WERI-Rb-1 (cell line): ENCODE measurements at regions not wholly inside any gene's neighbourhood (a gene's known extent, or its start where the extent isn't known, plus 50 kb on each side); places are given as distances from the start of the nearest gene placed in this dataset.

Experiments used
- DNase-seq: peaks from one replicate; pipeline ENCODE4 v3.0.0-alpha.2; 2020
- H3K27ac ChIP-seq: fragments of 250-450 bp; sonication (Bioruptor Pico); 2 replicates; pipeline ENCODE4 v1.5.1; 2020; ENCODE audit warnings: mild to moderate bottlenecking, moderate library complexity
- H3K27me3 ChIP-seq: fragments of 250-450 bp; sonication (Bioruptor Pico); 2 replicates; pipeline ENCODE4 v1.5.1; 2021; ENCODE audit warnings: mild to moderate bottlenecking, low read depth, moderate library complexity; ENCODE audit not compliant: insufficient read depth, severe bottlenecking
- H3K36me3 ChIP-seq: fragments of 250-450 bp; sonication (Bioruptor Pico); 2 replicates; pipeline ENCODE4 v1.5.1; 2020; ENCODE audit warnings: mild to moderate bottlenecking, moderate library complexity
- H3K4me3 ChIP-seq: 2 replicates; pipeline ENCODE4 v1.5.1; 2011; ENCODE audit warnings: low read depth, mild to moderate bottlenecking, control low read depth, low read length
- H3K9me3 ChIP-seq: fragments of 250-450 bp; sonication (Bioruptor Pico); 2 replicates; pipeline ENCODE4 v1.5.1; 2021; ENCODE audit warnings: mild to moderate bottlenecking, moderate library complexity; ENCODE audit not compliant: severe bottlenecking
- TF ChIP-seq, protein P1 (sequence below): IDR thresholded peaks from 2 replicates; pipeline ENCODE4 v1.5.1; 2011; ENCODE audit warnings: low read depth, mild to moderate bottlenecking, control low read depth, inconsistent platforms, low read length

DNA sequence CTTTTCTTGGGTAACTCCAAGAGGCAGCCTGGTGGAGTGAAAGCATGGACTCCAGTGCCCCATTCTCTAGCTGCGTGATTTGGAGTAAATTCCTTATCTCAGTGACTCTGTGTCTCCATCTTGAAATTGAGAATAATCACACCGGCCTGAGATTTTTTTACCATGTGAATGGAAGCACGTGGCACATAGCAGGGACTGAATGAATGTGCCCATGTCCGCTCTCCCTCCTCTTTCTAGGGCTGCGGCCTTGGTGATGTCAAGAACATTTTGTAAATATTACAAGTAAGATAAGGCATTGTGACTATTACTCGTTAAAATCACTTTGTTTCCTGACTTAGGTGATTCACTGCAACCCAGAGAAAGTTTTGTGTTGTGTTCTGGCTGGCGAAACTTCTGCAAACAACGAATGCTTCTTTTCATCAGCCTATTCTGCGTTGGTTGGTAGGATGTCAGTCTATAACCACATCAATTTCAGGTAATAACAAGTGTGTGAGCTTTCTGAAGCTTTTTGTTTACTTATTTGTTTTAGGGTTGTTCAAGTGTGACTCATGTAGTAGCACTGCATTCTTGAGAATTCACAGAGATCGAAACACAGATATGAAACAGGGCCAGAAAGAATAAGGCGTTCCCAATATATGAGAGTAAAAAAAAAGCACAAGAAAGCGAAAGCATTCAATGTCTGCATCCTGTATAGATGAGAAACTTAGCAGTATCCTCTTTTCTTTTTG, 135.7 kb upstream of the SLC45A1 start:
- no peaks in the 10 kb centered on the region for H3K36me3 ChIP-seq
- no peak overlapping the region for H3K4me3 ChIP-seq
- TF ChIP-seq, protein P1, sequence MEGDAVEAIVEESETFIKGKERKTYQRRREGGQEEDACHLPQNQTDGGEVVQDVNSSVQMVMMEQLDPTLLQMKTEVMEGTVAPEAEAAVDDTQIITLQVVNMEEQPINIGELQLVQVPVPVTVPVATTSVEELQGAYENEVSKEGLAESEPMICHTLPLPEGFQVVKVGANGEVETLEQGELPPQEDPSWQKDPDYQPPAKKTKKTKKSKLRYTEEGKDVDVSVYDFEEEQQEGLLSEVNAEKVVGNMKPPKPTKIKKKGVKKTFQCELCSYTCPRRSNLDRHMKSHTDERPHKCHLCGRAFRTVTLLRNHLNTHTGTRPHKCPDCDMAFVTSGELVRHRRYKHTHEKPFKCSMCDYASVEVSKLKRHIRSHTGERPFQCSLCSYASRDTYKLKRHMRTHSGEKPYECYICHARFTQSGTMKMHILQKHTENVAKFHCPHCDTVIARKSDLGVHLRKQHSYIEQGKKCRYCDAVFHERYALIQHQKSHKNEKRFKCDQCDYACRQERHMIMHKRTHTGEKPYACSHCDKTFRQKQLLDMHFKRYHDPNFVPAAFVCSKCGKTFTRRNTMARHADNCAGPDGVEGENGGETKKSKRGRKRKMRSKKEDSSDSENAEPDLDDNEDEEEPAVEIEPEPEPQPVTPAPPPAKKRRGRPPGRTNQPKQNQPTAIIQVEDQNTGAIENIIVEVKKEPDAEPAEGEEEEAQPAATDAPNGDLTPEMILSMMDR = no peak
- no peak for DNase-seq
- H3K27ac ChIP-seq = no peak overlapping the region
- no peaks in the 10 kb centered on the region for H3K27me3 ChIP-seq
- H3K9me3 ChIP-seq = peaks cover 9% of the 10 kb centered on the region

DNA sequence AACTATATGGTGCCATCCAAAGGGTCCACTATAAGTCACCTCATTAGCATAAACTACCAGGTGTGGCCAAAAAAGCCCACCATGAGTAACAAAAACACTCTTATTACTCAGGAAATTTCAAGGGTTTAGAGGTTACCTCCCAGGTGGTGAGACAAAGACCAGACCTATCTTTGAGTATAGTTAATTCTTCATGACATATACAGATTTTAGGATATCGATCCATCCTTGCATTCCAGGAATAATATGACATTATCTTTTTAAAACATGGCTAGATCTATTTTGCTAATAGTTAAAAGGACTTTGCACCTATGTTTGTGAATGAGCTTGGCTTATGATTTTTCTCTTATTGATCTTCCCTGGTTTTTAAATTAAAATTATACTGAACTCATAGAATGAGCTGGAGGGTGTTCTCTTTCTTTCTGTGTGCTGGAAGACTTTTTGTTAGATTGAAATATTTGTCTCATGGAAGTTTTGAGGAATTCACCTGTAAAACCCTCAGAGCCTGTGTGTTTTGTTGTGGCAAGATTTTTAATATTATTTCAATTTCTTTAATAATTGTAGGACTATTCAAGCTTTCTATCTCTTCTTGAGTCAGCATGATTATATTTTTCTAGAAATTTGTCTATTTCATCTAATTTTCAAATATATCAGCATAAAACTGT, 138.7 kb upstream of the SLC45A1 start:
- no peak for DNase-seq
- Histone ChIP-seq H3K36me3 (no peaks in the 10 kb centered on the region), H3K27ac (no peak overlapping the region), H3K4me3 (no peak overlapping the region), H3K27me3 (no peaks in the 10 kb centered on the region), H3K9me3 (peaks cover 9% of the 10 kb centered on the region)
- TF ChIP-seq, protein P1 = no peak

DNA sequence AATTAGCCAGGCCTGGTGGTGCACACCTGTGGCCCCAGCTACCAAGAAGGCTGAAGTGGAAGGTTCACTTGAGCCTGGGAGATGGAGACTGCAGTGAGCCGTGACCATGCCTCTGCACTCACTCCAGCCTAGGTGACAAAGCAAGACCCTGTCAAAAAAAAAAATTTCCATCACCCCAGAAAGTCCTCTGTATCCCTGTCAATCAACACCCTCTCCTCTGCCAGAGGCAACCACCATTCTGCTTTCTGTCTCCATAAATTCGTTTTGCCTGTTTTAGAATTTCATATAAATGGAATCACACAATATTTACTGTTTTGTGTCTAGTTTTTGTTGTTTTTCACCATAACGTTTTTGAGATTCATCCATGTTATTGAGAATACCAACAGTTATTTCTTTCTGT, 141.6 kb upstream of the SLC45A1 start:
- Histone ChIP-seq H3K36me3 (no peaks in the 10 kb centered on the region), H3K27me3 (no peaks in the 10 kb centered on the region), H3K9me3 (peaks cover 9% of the 10 kb centered on the region), H3K27ac (no peak overlapping the region), H3K4me3 (no peak overlapping the region)
- TF ChIP-seq, protein P1 = no peak
- no peak for DNase-seq

DNA sequence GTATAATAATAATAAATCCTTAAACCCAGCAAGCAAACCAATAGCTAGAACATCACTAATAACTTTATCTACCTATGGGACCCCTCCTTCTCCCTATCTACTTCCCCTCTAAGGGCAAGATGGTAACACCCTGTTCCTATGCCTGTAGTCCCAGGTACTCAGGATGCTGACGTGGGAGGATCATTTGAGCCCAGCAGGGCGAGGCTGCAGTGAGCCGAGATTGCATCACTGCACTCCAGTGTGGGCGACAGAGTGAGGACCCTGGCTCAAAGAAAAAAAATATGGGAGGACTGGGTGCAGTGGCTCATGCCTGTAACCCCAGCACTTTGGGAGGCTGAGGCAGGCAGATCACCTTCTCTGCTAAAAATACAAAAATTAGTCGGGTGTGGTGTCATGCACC, 143.1 kb upstream of the SLC45A1 start:
- Histone ChIP-seq H3K4me3 (no peak overlapping the region), H3K27me3 (no peaks in the 10 kb centered on the region), H3K36me3 (no peaks in the 10 kb centered on the region), H3K9me3 (peaks cover 9% of the 10 kb centered on the region), H3K27ac (no peak overlapping the region)
- TF ChIP-seq, protein P1 = no peak
- no peak for DNase-seq

DNA sequence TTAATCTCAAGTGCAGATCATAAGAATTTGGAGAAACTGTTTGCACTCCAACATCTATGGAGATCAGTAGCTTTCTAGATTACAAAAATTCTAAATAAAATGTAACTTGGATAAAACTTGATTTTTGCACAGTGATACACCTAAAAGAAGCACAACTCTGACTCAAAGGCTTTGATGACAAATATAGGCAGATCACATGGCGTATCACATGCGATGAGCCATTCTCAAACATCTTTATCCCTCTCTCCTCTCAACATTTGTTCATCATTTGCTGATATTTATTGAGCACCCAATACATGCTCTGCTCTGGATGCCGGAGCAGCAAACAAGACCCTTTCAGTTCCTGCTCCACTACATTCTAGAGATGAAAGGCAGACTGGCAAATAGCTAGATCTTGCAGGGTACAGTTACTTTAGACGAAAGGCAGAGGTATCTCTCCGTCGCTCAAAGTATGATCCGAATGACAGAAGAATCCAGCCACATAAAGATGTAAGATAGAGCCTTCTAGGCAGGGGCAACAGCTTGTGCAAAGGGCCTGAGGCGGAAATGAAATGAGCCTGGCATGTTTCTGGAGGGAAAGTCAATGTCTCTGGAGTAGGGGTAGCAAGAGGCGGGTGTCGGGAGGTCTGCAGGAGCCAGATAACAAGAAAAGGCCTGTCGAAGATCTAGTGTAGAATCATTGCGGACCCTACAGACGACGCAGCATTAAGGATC, 145.8 kb upstream of the ERRFI1 start:
- H3K27ac ChIP-seq = no peak overlapping the region
- H3K36me3 ChIP-seq = no peaks in the 10 kb centered on the region
- DNase-seq = no peak
- TF ChIP-seq, protein P1 = no peak
- peaks cover 3% of the 10 kb centered on the region for H3K9me3 ChIP-seq
- H3K4me3 ChIP-seq = no peak overlapping the region
- H3K27me3 ChIP-seq = no peaks in the 10 kb centered on the region
